SK-N-SH (cell line): ENCODE measurements at regions not wholly inside any gene's neighbourhood (a gene's known extent, or its start where the extent isn't known, plus 50 kb on each side); places are given as distances from the start of the nearest gene placed in this dataset.

Experiments used
- CTCF ChIP-seq: fragments of 200-600 bp; sonication (generic); IDR thresholded peaks from 2 replicates; pipeline ENCODE4 v1.6.1; 2017; ENCODE audit warnings: antibody characterized with exemption, mild to moderate bottlenecking, moderate library complexity
- FOXM1 ChIP-seq: IDR thresholded peaks from 2 replicates; pipeline ENCODE4 v1.4.0; 2012; ENCODE audit warnings: low read depth, mild to moderate bottlenecking
- JUND ChIP-seq: IDR thresholded peaks from 2 replicates; pipeline ENCODE4 v1.4.0; 2012
- REST ChIP-seq: IDR thresholded peaks from 2 replicates; pipeline ENCODE4 v1.6.1; 2012; ENCODE audit warnings: mild to moderate bottlenecking, low read depth, low read length, moderate library complexity
- TAF1 ChIP-seq: IDR thresholded peaks from 2 replicates; pipeline ENCODE4 v1.6.1; 2012; ENCODE audit warnings: low read depth, mild to moderate bottlenecking, low read length, moderate library complexity, borderline replicate concordance
- USF2 ChIP-seq: fragments of 150-350 bp; IDR thresholded peaks from 2 replicates; pipeline ENCODE4 v1.6.1; 2017; ENCODE audit warnings: antibody characterized with exemption, low read length, low read depth, borderline replicate concordance
- YY1 ChIP-seq: IDR thresholded peaks from 2 replicates; pipeline ENCODE4 v1.4.0; 2012; ENCODE audit warnings: low read depth, mild to moderate bottlenecking
- ZBTB33 ChIP-seq: IDR thresholded peaks from 2 replicates; pipeline ENCODE4 v1.4.0; 2012; ENCODE audit warnings: low read depth, borderline replicate concordance

- TF ChIP-seq JUND (no peak), USF2 (no peak), ZBTB33 (no peak), TAF1 (no peak), YY1 (no peak), FOXM1 (no peak), CTCF (no peak), REST (no peak)
Measured at GRCh38 chr1:94636624-94637023, 95.1 kb upstream of the F3 start.
